HCT116 (cell line): ENCODE measurements at regions not wholly inside any gene's neighbourhood (a gene's known extent, or its start where the extent isn't known, plus 50 kb on each side); places are given as distances from the start of the nearest gene placed in this dataset.
"Not testable (repeated sequence)": the region's sequence is repeated elsewhere in the genome, so short reads cannot be mapped to it uniquely, and the experiment has no call there.

ENCODE experiments used
- CTCF ChIP-seq, 3 experiments: fragments of 200-600 bp in 1 of 3; sonication (generic) in 1 of 3; IDR thresholded peaks in 2 of 3; conservative IDR thresholded peaks in 1 of 3; 2 replicates each; pipeline ENCODE4 v1.5.1; 2012 to 2017; ENCODE audit warnings: low read depth in 2 of 3, low read length in 2 of 3, antibody characterized with exemption in 1 of 3, borderline replicate concordance in 1 of 3, control low read depth in 1 of 3, mild to moderate bottlenecking in 1 of 3, mixed read lengths in 1 of 3, mixed run types in 1 of 3, moderate library complexity in 1 of 3; ENCODE audit not compliant: insufficient read depth in 1 of 3
- POLR2AphosphoS5 ChIP-seq: IDR thresholded peaks from 2 replicates; pipeline ENCODE4 v1.6.1; 2011; ENCODE audit warnings: mild to moderate bottlenecking, low read depth, low read length, moderate library complexity

GRCh38 chr2:91446915-91447314, 2755.4 kb downstream of the RPIA start:
- TF ChIP-seq CTCF (IDR thresholded peaks at IDR 0.05 in 2 of 3, conservative IDR thresholded peaks at IDR 0.05 in 1 of 3; ENCODE audit: borderline replicate concordance in 1 of 3, insufficient read depth in 1 of 3, low read depth in 2 of 3, low read length in 2 of 3); POLR2AphosphoS5: not testable (repeated sequence)
